A673 (cell line): ENCODE measurements at regions not wholly inside any gene's neighbourhood (a gene's known extent, or its start where the extent isn't known, plus 50 kb on each side); places are given as distances from the start of the nearest gene placed in this dataset.

Experiments used
- BruUV-seq: library from RNA; stranded (reverse); fragments of 400-500 nt; replicated peaks from 2 replicates; lab custom pipeline; 2021; lab: Mats Ljungman, UMichigan
- CTCF ChIA-PET: fragments of 300-600 bp; sonication (Branson Sonifier 250); formaldehyde crosslinking; loops from one replicate; lab custom pipeline; 2022; ENCODE audit warnings: antibody characterized with exemption; lab: Charles Lee
- POLR2A ChIA-PET: fragments of 300-600 bp; sonication (Branson Sonifier 250); formaldehyde crosslinking; loops from one replicate; lab custom pipeline; 2022; ENCODE audit warnings: antibody characterized with exemption; ENCODE audit not compliant: low non-redundant PET; lab: Charles Lee
- DNase-seq: peaks from one replicate; pipeline ENCODE4 v3.0.0-alpha.2; 2015; ENCODE audit warnings: low spot score
- H3K27ac ChIP-seq: fragments of 200-600 bp; sonication (generic); 2 replicates; pipeline ENCODE4 v1.5.1; 2016; ENCODE audit warnings: mixed run types, low read depth, mild to moderate bottlenecking, mixed read lengths, antibody characterized with exemption, low read length; ENCODE audit not compliant: poor library complexity, severe bottlenecking
- H3K27me3 ChIP-seq: fragments of 200-600 bp; sonication (generic); replicated peaks from 2 replicates; pipeline ENCODE4 v1.6.1; 2017; ENCODE audit warnings: mixed run types, low read depth, mild to moderate bottlenecking, mixed read lengths, antibody characterized with exemption, low read length; ENCODE audit not compliant: insufficient read depth, poor library complexity
- H3K36me3 ChIP-seq: fragments of 200-600 bp; sonication (generic); 2 replicates; pipeline ENCODE4 v1.6.1; 2016; ENCODE audit warnings: mixed run types, mild to moderate bottlenecking, mixed read lengths, antibody characterized with exemption, low read length; ENCODE audit not compliant: insufficient read depth, poor library complexity, severe bottlenecking
- H3K4me1 ChIP-seq: fragments of 200-600 bp; sonication (generic); 2 replicates; pipeline ENCODE4 v1.6.1; 2017; ENCODE audit warnings: mixed run types, mild to moderate bottlenecking, mixed read lengths, antibody characterized with exemption, low read length; ENCODE audit not compliant: insufficient read depth, poor library complexity, severe bottlenecking
- H3K4me3 ChIP-seq: fragments of 200-600 bp; sonication (generic); 2 replicates; pipeline ENCODE4 v1.5.1; 2016; ENCODE audit warnings: low read depth, mixed run types, mild to moderate bottlenecking, mixed read lengths, low read length; ENCODE audit not compliant: poor library complexity, severe bottlenecking
- H3K9me3 ChIP-seq: fragments of 200-600 bp; sonication (generic); 2 replicates; pipeline ENCODE4 v1.6.1; 2016; ENCODE audit warnings: mixed run types, low read depth, mild to moderate bottlenecking, mixed read lengths, antibody characterized with exemption, low read length; ENCODE audit not compliant: poor library complexity, severe bottlenecking
- EZH2 ChIP-seq: fragments of 200-600 bp; sonication (generic); IDR thresholded peaks from 2 replicates; pipeline ENCODE4 v1.6.1; 2017; ENCODE audit warnings: borderline replicate concordance, low read depth, mild to moderate bottlenecking, mixed read lengths, antibody characterized with exemption, low read length; ENCODE audit not compliant: poor library complexity, severe bottlenecking
- intact Hi-C: fragments of 100-400 bp; cut with micrococcal nuclease; formaldehyde crosslinking; loops from one replicate; pipeline ENCODE4 v1.10.0; 2022; ENCODE audit not compliant: unreplicated experiment
- TF ChIP-seq, protein P1 (sequence below): fragments of 300-800, 200-600 bp; sonication (generic); conservative IDR thresholded peaks from 2 replicates; pipeline ENCODE4 v1.5.1; 2017; ENCODE audit warnings: low read depth, mild to moderate bottlenecking, antibody characterized with exemption, low read length, moderate library complexity, mixed read lengths

DNA sequence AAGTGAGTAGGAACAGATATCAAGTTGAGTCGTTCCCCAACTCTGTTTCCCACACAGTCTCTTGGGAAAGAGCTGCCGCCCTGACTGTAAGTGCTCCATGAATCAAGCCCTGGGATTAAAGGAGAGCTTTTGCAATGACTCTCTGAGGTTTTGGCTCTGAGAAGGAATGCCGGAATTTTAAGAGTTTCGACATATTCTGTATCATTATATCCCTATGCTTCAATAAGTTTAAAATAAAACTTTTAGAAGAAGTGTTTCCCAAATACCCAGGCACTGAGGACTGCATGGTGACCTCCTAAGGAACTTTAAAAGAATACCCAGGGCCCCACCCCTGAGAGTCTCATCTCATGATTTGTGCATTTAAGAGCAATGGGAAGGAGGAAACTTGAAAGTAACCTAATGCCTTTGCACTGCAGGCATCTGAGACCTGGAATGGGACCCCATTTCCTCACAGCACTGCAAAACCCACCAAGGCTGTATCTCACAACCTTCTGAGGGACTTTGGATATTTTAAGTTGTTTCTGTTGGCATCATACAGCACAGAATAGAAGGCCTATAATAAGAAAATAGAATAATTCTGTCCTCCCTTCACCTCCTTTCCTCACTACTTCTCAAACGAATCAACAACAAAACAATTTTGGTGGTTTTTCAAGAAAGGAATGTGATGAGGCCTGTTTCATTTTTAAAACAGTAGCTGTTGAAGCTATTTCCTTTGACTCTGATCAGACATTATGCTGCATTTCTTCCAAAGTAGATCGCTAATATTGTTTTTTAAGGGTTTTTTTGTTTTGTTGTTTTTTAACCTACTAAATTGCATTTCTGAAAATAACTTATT, 121.2 kb downstream of the GASK1B start:
- Histone ChIP-seq H3K36me3 (no peaks in the 10 kb centered on the region), H3K27me3 (no peaks in the 10 kb centered on the region), H3K4me1 (no peaks in the 10 kb centered on the region), H3K9me3 (no peaks in the 10 kb centered on the region), H3K27ac (no peak overlapping the region), H3K4me3 (no peak overlapping the region)
- TF ChIP-seq EZH2: no peak
- TF ChIP-seq, protein P1, sequence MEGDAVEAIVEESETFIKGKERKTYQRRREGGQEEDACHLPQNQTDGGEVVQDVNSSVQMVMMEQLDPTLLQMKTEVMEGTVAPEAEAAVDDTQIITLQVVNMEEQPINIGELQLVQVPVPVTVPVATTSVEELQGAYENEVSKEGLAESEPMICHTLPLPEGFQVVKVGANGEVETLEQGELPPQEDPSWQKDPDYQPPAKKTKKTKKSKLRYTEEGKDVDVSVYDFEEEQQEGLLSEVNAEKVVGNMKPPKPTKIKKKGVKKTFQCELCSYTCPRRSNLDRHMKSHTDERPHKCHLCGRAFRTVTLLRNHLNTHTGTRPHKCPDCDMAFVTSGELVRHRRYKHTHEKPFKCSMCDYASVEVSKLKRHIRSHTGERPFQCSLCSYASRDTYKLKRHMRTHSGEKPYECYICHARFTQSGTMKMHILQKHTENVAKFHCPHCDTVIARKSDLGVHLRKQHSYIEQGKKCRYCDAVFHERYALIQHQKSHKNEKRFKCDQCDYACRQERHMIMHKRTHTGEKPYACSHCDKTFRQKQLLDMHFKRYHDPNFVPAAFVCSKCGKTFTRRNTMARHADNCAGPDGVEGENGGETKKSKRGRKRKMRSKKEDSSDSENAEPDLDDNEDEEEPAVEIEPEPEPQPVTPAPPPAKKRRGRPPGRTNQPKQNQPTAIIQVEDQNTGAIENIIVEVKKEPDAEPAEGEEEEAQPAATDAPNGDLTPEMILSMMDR: no peak
- no TSS peak for BruUV-seq
- intact Hi-C loops: no loop called here
- CTCF ChIA-PET: no interaction called here
- DNase-seq: no peak
- POLR2A ChIA-PET: no interaction called here

- CTCF ChIA-PET: no interaction called here
- POLR2A ChIA-PET: no interaction called here
- no peaks in the 10 kb centered on the region for H3K4me1 ChIP-seq
- H3K36me3 ChIP-seq: no peaks in the 10 kb centered on the region
- H3K27me3 ChIP-seq: no peaks in the 10 kb centered on the region
- DNase-seq: no peak
- no peak overlapping the region for H3K4me3 ChIP-seq
- BruUV-seq: no TSS peak
- H3K27ac ChIP-seq: no peak overlapping the region
- H3K9me3 ChIP-seq: no peaks in the 10 kb centered on the region
- no peak for TF ChIP-seq EZH2
- TF ChIP-seq, protein P1: no peak
- intact Hi-C loops: no loop called here
These were observed 121.9 kb downstream of the GASK1B start for GRCh38 chr4:158050942-158051341.

DNA sequence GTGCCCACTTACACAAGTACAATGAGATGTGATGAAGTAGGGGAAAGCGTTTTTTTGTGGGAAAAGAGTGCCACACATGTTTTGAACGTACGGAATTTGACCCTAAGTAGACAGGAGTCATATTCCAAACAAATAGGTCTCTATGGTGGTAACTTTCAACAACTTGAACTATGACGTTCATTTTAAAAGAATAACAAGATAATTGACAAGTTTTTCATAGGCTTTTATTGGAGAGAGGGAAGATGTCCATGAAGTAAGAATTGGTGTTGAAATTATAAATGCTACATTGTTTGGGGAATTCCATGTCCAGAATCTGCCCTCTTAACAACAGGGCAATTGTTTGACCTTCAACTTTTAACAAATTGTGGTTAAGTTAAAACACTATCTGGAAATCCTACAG, 126.5 kb downstream of the GASK1B start:
- no peak for DNase-seq
- ChIA-PET CTCF (no interaction called here), POLR2A (no interaction called here)
- Histone ChIP-seq H3K36me3 (no peaks in the 10 kb centered on the region), H3K9me3 (no peaks in the 10 kb centered on the region), H3K4me3 (no peak overlapping the region), H3K27ac (no peak overlapping the region), H3K27me3 (no peaks in the 10 kb centered on the region), H3K4me1 (no peaks in the 10 kb centered on the region)
- TF ChIP-seq EZH2: no peak
- TF ChIP-seq, protein P1: no peak
- no TSS peak for BruUV-seq
- intact Hi-C loops: no loop called here
